HCT116 (cell line): ENCODE measurements at regions not wholly inside any gene's neighbourhood (a gene's known extent, or its start where the extent isn't known, plus 50 kb on each side); places are given as distances from the start of the nearest gene placed in this dataset.

Experiments used
- ATAC-seq: fragments of 200-7000 bp; cut with Tn5 transposase; 2 replicates; pipeline ENCODE4 v1.9.1; 2020; ENCODE audit warnings: mild to moderate bottlenecking, moderate library complexity
- BruUV-seq: library from RNA; stranded (reverse); fragments of 400-500 nt; replicated peaks from 2 replicates; lab custom pipeline; 2021; lab: Mats Ljungman, UMichigan
- CTCF ChIA-PET: fragments of 300-600 bp; sonication (Branson Sonifier 250); formaldehyde crosslinking; loops from one replicate; lab custom pipeline; 2021; ENCODE audit warnings: antibody characterized with exemption; lab: Charles Lee
- POLR2A ChIA-PET: fragments of 300-600, 350-600 bp; sonication (Branson Sonifier 250); formaldehyde crosslinking; loops from one replicate; lab custom pipeline; 2021; ENCODE audit warnings: antibody characterized with exemption; lab: Charles Lee
- RAD21 ChIA-PET, 2 experiments: fragments of 300-600 bp; sonication (Branson Sonifier 250); formaldehyde crosslinking; loops; one replicate each; lab custom pipeline; 2023; ENCODE audit warnings: low total read pairs in 2 of 2; ENCODE audit not compliant: uncharacterized antibody in 2 of 2, unreplicated experiment in 2 of 2, low non-redundant PET in 1 of 2; lab: Charles Lee
- DNase-seq: peaks from one replicate; pipeline ENCODE4 v3.0.0-alpha.2; 2010; ENCODE audit warnings: low read depth, low spot score
- H2AFZ ChIP-seq: fragments of 200-600 bp; shearing (Covaris generic), sonication (generic); 2 replicates; pipeline ENCODE4 v1.6.1; 2017; ENCODE audit warnings: low read depth, mixed run types, mixed read lengths, antibody characterized with exemption, low read length; ENCODE audit not compliant: poor library complexity, severe bottlenecking
- H3K27ac ChIP-seq: 2 replicates; pipeline ENCODE4 v1.5.1; 2012; ENCODE audit warnings: low read depth, low read length
- H3K27me3 ChIP-seq: fragments of 200-600 bp; sonication (generic); 2 replicates; pipeline ENCODE4 v1.6.1; 2016; ENCODE audit warnings: mixed run types, low read length, mixed read lengths; ENCODE audit not compliant: insufficient read depth
- H3K36me3 ChIP-seq, 2 experiments: fragments of 200-500 bp in 1 of 2; fragments of 200-600 bp in 1 of 2; sonication (Bioruptor generic) in 1 of 2; sonication (generic) in 1 of 2; 2 replicates each; pipeline versions ENCODE4 v1.5.1 to v1.6.1; 2014 to 2016; ENCODE audit warnings: low read length in 2 of 2, inconsistent platforms in 1 of 2, mixed read lengths in 1 of 2, mixed run types in 1 of 2; ENCODE audit not compliant: insufficient read depth in 2 of 2, control insufficient read depth in 1 of 2
- H3K4me1 ChIP-seq, 2 experiments: fragments of 200-600 bp in 1 of 2; sonication (generic) in 1 of 2; 2 replicates each; pipeline versions ENCODE4 v1.5.1 to v1.6.1; 2012 to 2017; ENCODE audit warnings: low read length in 2 of 2, inconsistent platforms in 1 of 2, mild to moderate bottlenecking in 1 of 2, mixed read lengths in 1 of 2, mixed run types in 1 of 2, moderate library complexity in 1 of 2; ENCODE audit not compliant: insufficient read depth in 2 of 2, control insufficient read depth in 1 of 2
- H3K4me2 ChIP-seq: fragments of 200-600 bp; sonication (generic); 2 replicates; pipeline ENCODE4 v1.6.1; 2017; ENCODE audit warnings: mixed run types, low read length, mixed read lengths
- H3K4me3 ChIP-seq, 2 experiments: fragments of 200-600 bp in 1 of 2; sonication (generic) in 1 of 2; replicated peaks in 1 of 2; 2 replicates each; pipeline ENCODE4 v1.5.1; 2011 to 2016; ENCODE audit warnings: low read length in 2 of 2, control low read depth in 1 of 2, low read depth in 1 of 2, mild to moderate bottlenecking in 1 of 2, mixed read lengths in 1 of 2, mixed run types in 1 of 2
- H3K79me2 ChIP-seq: fragments of 200-600 bp; sonication (generic); 2 replicates; pipeline ENCODE4 v1.6.1; 2017; ENCODE audit warnings: mild to moderate bottlenecking, mixed run types, low read length, moderate library complexity, mixed read lengths; ENCODE audit not compliant: insufficient read depth
- H3K9ac ChIP-seq: fragments of 200-600 bp; sonication (generic); 2 replicates; pipeline ENCODE4 v1.6.1; 2016; ENCODE audit warnings: low read length, mixed read lengths
- H3K9me2 ChIP-seq: fragments of 200-600 bp; sonication (generic), shearing (Covaris generic); 2 replicates; pipeline ENCODE4 v1.6.1; 2017; ENCODE audit warnings: mixed run types, mild to moderate bottlenecking, moderate library complexity; ENCODE audit not compliant: insufficient read depth
- H3K9me3 ChIP-seq, 2 experiments: fragments of 200-500 bp in 1 of 2; fragments of 200-600 bp in 1 of 2; sonication (Bioruptor generic) in 1 of 2; sonication (generic) in 1 of 2; 2 replicates each; pipeline ENCODE4 v1.6.1; 2014 to 2017; ENCODE audit warnings: low read length in 2 of 2, mixed read lengths in 2 of 2, inconsistent platforms in 1 of 2, low read depth in 1 of 2, mild to moderate bottlenecking in 1 of 2, mixed run types in 1 of 2, moderate library complexity in 1 of 2; ENCODE audit not compliant: control insufficient read depth in 1 of 2, insufficient read depth in 1 of 2
- H4K20me1 ChIP-seq: fragments of 200-600 bp; sonication (generic), shearing (Covaris generic); 2 replicates; pipeline ENCODE4 v1.6.1; 2017; ENCODE audit warnings: mixed run types, mild to moderate bottlenecking, moderate library complexity; ENCODE audit not compliant: insufficient read depth
- CEBPB ChIP-seq: IDR thresholded peaks from 2 replicates; pipeline ENCODE4 v1.6.1; 2012; ENCODE audit warnings: low read depth
- CTCF ChIP-seq, 3 experiments: fragments of 200-600 bp in 1 of 3; sonication (generic) in 1 of 3; IDR thresholded peaks in 2 of 3; conservative IDR thresholded peaks in 1 of 3; 2 replicates each; pipeline ENCODE4 v1.5.1; 2012 to 2017; ENCODE audit warnings: low read depth in 2 of 3, low read length in 2 of 3, antibody characterized with exemption in 1 of 3, borderline replicate concordance in 1 of 3, control low read depth in 1 of 3, mild to moderate bottlenecking in 1 of 3, mixed read lengths in 1 of 3, mixed run types in 1 of 3, moderate library complexity in 1 of 3; ENCODE audit not compliant: insufficient read depth in 1 of 3
- EGR1 ChIP-seq: IDR thresholded peaks from 2 replicates; pipeline ENCODE4 v1.6.1; 2012; ENCODE audit warnings: low read depth
- ELF1 ChIP-seq: IDR thresholded peaks from 2 replicates; pipeline ENCODE4 v1.6.1; 2012; ENCODE audit warnings: low read depth, borderline replicate concordance
- JUND ChIP-seq: IDR thresholded peaks from 2 replicates; pipeline ENCODE4 v1.6.1; 2012
- MAX ChIP-seq: IDR thresholded peaks from 2 replicates; pipeline ENCODE4 v1.6.1; 2012
- POLR2A ChIP-seq: IDR thresholded peaks from 2 replicates; pipeline ENCODE4 v1.7.0; 2011; ENCODE audit warnings: borderline replicate concordance; ENCODE audit not compliant: insufficient read depth, insufficient read length; ENCODE audit errors: extremely low read depth
- RAD21 ChIP-seq: IDR thresholded peaks from 2 replicates; pipeline ENCODE4 v1.6.1; 2012; ENCODE audit warnings: low read depth, mild to moderate bottlenecking
- REST ChIP-seq: IDR thresholded peaks from 2 replicates; pipeline ENCODE4 v1.6.1; 2012; ENCODE audit warnings: low read depth
- SIN3A ChIP-seq: IDR thresholded peaks from 2 replicates; pipeline ENCODE4 v1.6.1; 2012; ENCODE audit warnings: low read depth
- SP1 ChIP-seq: IDR thresholded peaks from 2 replicates; pipeline ENCODE4 v1.6.1; 2012; ENCODE audit warnings: low read depth
- SRF ChIP-seq: IDR thresholded peaks from 2 replicates; pipeline ENCODE4 v1.6.1; 2012; ENCODE audit warnings: low read depth
- TCF7L2 ChIP-seq: IDR thresholded peaks from 2 replicates; pipeline ENCODE4 v1.7.0; 2011; ENCODE audit warnings: borderline replicate concordance, inconsistent platforms; ENCODE audit not compliant: insufficient read depth, insufficient read length; ENCODE audit errors: extremely low read depth
- YY1 ChIP-seq: IDR thresholded peaks from 2 replicates; pipeline ENCODE4 v1.6.1; 2011; ENCODE audit warnings: low read length, low read depth, moderate library complexity, mild to moderate bottlenecking; ENCODE audit not compliant: insufficient replicate concordance; ENCODE audit errors: extremely low read depth
- ZFX ChIP-seq: fragments of 450-650 bp; IDR thresholded peaks from 2 replicates; pipeline ENCODE4 v1.6.1; 2017
- intact Hi-C: fragments of 100-400 bp; cut with micrococcal nuclease; formaldehyde crosslinking; loops from 2 replicates; pipeline ENCODE4 v1.10.0; 2022

- TF ChIP-seq POLR2A (no peak), SIN3A (no peak), CTCF (IDR thresholded peaks at IDR 0.05 in 2 of 3, conservative IDR thresholded peaks at IDR 0.05 in 1 of 3; ENCODE audit: borderline replicate concordance in 1 of 3, insufficient read depth in 1 of 3, low read depth in 2 of 3, low read length in 2 of 3) (no peak), SRF (no peak), RAD21 (no peak), ZFX (no peak), JUND (no peak), MAX (no peak), CEBPB (no peak), TCF7L2 (no peak), ELF1 (no peak), EGR1 (no peak), YY1 (no peak), REST (no peak), SP1 (no peak)
- ATAC-seq (no peak), DNase-seq (no peak)
- H4K20me1 ChIP-seq, result no peaks in the 10 kb centered on the region; the same call in 1 of the 2 replicates
- no TSS peak for BruUV-seq
- no peaks in the 10 kb centered on the region for H3K9me2 ChIP-seq
- no peaks in the 10 kb centered on the region for H3K27me3 ChIP-seq
- no peak overlapping the region for H3K4me3 ChIP-seq
- no peaks in the 10 kb centered on the region for H3K79me2 ChIP-seq
- H3K36me3 ChIP-seq, result no peaks in the 10 kb centered on the region
- H3K9ac ChIP-seq, result no peak overlapping the region
- H3K4me1 ChIP-seq, result no peaks in the 10 kb centered on the region
- no peak overlapping the region for H2AFZ ChIP-seq
- intact Hi-C loops, result no loop called here
- peaks cover 0 to 29% of the 10 kb centered on the region in 2 experiments; a peak in 3 of 4 replicates for H3K9me3 ChIP-seq
- ChIA-PET RAD21 (no interaction called here), CTCF (no interaction called here), POLR2A (no interaction called here)
- no peak overlapping the region for H3K27ac ChIP-seq
- H3K4me2 ChIP-seq, result no peak overlapping the region
Measured at GRCh38 chr18:55863876-55864275, 275.9 kb upstream of the TCF4 start.
